NOMO-1 treated with DMSO at 0.1 percent for 48 hours (cell line): ENCODE measurements at regions not wholly inside any gene's neighbourhood (a gene's known extent, or its start where the extent isn't known, plus 50 kb on each side); places are given as distances from the start of the nearest gene placed in this dataset.
"Not testable (repeated sequence)": the region's sequence is repeated elsewhere in the genome, so short reads cannot be mapped to it uniquely, and the experiment has no call there.

Experiments
- DNase-seq: peaks from one replicate; lab custom pipeline; 2025; ENCODE audit not compliant: unreplicated experiment; lab: John Stamatoyannopoulos, UW

DNA sequence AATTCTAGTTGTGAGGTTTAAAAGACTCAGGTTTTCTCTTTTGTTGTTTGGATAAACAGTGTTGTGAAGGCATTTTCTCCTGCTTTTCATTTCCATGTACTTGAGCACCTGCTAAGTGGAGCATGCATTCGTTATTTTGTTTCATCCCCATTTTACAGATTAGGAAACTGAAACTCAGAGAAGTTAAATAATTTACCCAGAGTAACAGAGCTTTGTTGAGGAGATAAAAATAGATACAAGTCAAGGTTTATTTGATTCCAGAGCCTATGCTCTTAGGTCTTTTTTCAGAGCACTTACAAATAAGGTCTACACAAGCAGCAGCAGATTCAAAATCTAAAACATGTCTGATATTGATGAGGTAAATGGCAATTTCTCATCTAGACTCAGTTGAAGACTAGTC, 254.7 kb upstream of the PTBP2 start:
- DNase-seq = no peak

DNA sequence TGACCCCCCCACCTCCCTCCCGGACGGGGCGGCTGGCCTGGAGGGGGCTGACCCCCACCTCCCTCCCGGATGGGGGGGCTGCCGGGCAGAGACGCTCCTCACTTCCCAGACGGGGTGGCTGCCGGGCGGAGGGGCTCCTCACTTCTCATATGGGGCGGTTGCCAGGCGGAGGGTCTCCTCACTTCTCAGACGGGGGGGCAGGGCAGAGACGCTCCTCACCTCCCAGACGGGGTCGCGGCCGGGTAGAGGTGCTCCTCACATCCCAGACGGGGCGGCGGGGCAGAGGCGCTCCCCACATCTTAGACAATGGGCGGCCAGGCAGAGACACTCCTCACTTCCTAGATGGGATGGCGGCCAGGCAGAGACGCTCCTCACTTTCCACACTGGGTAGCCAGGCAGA, 251.9 kb upstream of the PTBP2 start:
- not testable (repeated sequence) for DNase-seq

DNA sequence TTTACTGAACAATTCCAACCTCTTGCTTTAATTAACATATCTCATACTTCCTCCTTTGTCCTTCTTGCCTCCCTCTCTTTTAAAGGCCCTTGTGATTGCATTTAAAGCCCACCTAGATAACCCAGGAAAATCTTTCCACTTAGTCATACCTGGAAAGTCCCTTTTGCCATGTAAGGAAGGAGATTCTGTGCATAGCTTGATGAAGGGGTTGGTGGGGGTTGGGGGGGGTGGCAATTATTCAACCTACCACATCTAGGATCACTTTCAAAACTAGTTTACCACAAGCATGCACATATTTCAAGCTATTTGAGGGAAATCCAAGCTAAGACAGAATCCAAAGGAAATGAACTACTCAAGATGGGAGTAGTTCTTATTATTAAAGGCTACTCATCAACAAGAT, 249.1 kb upstream of the PTBP2 start:
- DNase-seq = no peak

DNA sequence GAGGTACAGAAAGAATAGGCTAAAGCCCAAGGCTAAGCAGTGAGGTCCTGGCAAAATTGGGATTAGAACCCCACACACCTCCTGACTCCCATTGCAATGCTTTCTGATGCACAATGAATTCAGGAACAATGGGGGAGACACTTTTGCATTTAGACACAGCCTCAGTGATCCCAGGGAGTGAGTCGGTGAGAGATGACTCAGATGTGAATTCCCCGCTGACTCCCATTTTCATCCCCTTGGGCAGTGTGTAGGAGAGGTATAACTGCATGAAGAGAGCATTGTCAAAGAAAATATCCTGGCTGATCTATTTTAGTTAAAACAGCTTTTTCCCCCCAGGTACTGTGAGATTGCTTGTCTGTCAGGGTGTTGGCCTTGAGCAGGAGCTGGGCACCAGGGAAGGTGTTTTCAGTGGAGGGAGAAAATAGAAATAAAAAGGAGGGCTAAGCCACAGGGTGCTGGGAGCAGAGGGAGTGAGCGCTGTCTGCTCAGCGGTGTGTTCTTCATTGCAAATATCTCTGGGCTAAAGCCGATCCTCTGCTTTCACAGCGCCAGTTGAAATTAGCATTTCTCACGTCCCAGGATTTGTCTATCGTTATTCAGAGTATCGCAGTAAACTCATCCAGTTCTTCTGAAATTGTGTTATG, 247.7 kb upstream of the PTBP2 start:
- DNase-seq = no peak

DNA sequence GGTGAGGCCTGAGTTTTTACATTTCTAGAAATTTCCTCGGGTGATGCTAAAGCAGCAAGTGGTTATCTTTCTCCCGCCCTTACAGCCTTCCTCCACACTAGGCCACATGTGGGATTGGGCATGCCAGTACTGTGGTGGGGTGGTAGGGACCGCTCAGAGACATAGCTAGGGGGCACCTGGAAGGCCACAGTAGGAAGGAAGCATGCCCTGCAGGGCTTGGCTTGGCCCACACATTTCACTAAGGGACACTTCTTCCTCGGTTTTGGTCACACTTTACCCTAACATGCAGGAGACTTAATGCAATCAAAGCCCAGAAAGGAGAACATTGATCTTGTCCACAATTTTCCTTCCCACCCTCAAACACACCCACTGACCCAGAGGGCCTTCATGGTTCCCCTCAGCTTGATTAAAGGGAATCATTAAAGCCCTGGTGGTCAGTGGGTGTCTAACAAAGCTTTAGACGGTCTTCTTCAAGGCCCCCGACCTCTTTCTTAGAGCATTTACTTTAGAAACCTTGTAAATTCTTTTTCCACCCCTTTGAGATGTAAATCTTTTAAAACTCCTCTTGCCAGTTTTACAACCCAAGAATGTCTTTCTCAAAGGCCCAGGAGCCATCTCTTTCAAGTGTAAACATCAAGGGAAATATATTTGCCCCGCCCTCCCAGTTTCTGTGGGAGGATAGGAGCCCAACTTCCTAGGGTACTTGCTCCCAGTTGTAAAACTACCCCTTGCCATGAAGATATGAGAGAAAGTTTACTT, 246.4 kb upstream of the PTBP2 start:
- DNase-seq = no peak

DNA sequence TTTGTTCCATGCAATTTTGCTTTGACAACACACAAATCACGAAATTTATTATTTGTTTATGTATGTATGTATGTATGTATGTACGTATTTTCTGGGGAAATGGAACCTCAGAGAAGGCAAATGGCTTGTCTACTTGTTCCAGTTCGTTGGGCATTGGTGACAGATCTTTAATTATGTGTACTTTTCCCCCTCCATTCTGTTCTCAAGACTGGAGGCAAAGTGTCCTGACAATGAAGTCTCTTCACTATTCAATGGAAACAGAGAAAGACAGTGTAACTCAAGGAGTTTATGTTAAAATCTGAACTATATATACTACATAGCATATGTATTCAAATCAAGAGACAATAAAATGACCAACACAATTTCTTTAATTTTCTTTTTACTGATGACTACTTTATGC, 245.7 kb upstream of the PTBP2 start:
- DNase-seq = no peak

DNA sequence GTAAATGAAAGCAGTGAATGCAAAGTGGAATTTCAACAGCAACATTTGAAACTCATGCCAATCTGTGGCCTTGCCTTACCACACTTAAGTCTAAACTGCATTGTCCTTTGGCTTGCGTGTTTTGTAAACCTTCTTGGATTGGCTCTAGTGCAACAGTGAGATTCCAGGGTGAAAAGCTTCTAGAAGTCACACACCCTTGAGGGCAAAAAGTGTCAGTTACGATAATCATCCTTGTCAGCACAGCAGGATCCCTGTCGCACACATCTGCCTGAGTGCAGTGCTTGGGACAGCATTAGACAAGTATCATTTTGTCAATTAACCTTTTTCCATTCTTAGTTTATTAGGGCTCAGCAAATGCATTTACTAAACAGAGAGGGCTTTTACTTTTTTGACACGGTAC, 243.4 kb upstream of the PTBP2 start:
- no peak for DNase-seq

DNA sequence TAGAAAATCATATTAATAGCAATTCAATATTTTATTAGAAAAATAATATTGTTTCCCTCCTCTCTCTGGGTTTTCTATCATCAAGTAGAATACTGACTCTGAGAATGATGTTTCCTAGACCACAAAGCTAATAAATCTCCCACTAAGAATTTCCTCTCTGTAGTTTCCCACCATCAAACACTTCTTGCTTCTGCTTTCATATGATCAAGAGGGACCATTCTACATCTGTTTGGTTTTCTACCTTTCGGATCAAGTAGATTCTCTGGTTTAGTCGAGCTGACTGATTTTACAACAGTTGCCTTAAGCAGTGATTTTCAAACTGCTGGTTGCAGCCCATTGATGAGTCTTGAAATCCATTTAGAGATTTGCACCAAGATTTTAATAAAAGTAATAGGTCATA, 240.2 kb upstream of the PTBP2 start:
- DNase-seq = peak; percentile 48

DNA sequence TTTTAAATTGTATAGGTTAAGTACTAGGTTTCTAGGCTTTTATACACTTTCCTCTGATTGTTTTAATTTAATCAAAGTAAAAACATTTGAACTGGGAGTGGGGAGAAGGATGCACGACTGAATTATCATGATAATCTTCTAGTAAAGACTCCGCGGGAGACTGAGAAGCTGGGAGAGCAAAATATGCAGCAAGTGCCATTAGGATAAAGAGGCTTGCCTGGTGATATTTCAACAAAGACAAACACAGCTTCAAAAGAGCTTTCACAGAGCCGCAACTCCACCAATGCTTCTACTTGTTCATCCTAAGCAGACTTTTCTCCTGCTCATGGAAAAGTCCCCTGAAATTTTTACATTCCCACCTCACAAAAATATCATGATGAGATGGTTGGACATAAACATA, 239.0 kb upstream of the PTBP2 start:
- no peak for DNase-seq

DNA sequence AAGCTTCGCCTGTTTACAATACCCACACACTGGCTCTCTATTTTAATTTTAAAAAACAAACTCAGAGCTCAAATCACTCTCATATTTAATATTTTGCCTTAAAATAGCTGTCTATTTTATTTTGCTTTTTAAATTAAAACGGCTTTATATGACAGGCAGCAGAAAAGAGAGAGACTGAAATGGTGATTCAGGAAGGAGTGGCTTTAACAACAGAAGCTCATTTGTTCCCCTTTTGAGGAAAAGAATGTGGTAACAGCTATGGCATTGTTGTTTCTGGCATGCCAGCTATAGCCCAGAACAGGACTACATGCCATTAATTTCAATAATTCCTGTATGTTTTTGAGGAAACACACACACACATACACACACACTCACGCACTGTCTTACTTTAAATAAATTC, 234.2 kb upstream of the PTBP2 start:
- peak; percentile 31 for DNase-seq

DNA sequence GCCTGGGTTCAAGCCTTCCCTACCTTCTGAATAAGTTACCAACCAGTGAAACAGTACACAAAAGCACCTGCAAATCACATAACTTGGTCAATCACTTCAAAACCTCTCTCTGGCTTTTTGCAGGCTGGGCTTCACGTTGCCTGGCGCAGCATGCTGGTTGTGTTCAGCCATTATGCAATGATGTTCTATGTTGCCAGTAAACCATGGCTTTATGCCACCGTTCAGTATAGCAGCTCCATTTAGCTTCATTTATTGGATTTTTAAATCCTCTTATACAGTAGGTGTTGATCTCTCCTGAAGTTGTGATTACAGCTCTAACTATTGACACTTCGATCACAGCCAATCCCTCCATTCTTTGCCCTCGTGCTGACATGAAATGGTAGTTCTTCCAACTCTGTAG, 233.6 kb upstream of the PTBP2 start:
- no peak for DNase-seq

DNA sequence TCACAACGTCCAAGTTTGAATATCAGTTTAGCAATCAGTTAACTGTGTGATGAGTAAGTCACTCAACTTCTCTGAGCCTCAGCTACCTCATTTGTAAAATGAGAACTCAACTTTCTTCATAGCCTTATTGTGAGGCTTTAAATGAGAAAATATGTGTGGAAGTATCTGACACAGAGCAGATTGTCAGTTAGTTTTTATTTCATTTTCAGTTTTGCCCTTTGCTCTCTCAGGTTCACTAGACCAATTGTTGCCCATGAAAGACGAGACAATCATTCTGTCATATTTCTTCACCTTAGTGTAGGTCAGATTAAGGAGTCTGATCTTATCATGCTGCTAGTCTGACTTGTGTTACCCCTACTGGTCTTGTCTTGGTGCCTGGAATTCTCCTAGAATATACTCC, 232.8 kb upstream of the PTBP2 start:
- no peak for DNase-seq

DNA sequence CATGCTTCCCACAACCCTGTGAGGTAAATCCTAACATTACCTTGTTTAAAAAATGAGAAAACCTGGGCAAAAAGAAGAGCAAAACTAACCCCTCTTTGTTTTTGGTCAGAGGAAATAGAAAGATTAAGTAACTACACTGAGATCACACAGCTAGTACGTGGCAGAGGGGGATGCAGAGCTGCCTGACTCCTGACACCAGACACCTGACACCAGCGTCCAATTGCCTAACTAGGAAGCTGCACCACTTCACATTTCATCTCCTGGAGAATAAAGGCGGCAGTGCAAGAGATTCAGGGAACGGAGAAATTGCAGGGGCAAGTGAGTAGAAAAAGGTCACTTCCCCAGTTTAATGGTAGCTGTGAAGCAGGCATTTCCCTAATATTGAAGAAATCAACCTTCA, 229.3 kb upstream of the PTBP2 start:
- DNase-seq = no peak

DNA sequence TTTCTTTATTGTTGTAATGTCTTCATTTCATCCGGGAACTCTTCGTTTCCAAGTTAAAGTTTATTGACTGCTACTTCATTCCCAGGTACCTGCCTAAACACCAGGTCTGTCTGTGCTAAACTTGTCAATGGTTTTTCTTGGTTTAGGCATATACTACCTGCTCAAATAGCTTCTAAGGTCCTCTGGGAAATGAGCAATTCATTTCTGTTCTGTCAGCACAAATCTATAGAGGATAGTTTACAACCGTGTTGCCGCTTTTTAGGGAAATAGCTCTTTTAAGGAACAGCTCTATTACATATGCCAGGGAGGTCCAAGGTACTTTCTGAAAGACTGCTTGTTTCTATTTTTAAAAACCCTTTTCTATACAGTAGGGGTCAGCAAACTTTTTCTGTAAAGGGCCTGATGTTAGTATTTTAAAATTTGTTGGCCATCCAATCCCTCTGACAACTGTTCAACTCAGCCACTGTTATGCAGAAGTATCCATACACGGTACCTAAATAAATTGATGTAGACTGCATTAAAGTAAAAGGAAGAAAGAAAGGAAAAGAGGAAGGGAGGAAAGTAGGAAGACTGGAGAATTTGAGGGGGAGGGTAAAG, 222.7 kb upstream of the PTBP2 start:
- peak; percentile 23 for DNase-seq

DNA sequence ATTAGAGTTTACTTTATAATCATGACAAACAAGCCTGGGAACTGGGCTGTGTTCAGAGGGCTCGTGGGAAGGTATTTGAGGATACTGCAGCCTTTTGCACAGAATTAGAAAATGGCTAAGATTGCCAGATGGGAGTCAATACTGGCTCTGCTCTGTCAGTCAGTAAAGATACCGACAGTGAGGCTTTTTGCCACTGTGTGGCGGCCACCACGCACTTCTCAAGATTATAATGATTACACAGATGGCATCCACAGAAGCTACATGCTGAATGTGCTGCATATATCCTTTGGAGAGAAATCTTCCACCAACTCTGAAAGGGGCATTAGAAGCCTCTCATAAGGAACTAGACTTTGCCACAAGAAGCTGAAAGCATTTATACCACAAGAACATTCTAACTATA, 213.4 kb upstream of the PTBP2 start:
- DNase-seq = no peak

DNA sequence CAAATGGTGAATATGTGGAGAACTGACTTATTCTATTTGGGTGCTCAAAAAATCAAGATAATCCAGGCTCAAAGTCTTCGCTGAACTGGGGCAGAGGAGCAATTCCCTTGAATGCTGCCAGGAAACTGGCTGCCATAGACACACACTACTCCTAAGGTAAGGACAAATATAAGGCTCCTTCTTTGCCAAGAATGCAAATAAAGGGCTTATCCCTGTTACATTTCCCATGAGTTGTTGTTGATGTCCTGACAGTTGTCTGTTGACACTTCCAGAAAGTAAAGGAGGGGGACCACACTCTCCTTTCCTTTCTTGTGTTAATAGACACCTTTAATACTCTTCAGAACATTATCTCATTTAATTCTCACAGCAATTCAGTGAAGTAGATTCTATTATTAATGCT, 212.2 kb upstream of the PTBP2 start:
- DNase-seq = no peak

DNA sequence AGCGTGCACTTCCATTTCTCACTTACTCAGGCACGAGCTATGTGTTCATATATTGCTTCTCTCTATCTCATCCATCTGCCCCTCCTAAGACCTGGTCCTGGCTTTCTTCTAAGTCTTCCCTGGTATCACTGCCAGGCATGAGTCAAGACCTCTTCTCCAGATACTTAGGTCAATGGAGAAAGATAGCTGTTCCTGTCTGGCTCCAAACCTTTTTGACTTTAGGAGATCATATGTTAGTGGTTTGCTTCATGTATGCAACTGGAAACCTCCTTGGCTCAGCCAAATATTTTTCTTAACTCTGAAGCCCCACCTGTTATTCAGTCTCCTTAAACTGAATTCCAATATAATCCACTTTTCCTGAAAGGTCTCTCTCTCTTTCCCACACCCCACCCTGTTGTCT, 211.6 kb upstream of the PTBP2 start:
- DNase-seq = no peak

DNA sequence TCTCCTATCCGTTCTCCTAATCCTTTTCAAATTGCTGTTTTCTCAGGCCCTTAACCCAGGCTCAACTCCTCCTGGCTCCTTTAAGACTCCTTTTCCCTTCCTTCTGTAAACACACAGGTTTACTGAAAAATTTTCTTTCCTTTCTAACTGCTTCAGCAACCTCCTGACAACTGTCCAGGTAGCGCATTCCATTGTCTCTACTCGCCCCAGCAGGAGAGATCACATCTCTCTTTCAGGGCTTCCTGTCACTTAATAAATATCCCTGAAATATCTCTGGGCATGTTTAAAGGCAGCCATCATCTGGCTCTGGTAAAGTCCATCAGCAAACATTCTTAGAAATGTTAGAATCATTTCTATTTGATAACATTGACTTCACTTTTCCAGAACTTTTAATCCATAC, 211.2 kb upstream of the PTBP2 start:
- DNase-seq = no peak

DNA sequence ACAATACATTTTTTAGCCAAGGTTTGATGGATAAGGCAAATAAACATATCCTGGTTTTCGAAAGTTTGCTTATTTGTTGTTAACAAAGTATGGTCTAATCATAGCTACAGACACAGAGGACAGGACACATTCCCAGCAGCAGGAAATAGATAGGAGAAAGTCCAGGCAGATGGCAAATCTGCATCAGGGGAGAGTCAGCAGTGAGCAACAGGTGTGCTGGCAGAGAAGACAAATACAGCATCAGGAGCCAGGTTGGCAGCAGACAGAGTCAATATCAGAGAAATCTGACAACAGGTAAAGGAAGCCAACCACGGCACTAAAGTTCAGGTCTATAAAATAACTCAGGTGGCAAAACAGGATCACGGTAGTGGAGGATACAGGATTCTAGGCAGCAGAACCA, 210.7 kb upstream of the PTBP2 start:
- DNase-seq = no peak

DNA sequence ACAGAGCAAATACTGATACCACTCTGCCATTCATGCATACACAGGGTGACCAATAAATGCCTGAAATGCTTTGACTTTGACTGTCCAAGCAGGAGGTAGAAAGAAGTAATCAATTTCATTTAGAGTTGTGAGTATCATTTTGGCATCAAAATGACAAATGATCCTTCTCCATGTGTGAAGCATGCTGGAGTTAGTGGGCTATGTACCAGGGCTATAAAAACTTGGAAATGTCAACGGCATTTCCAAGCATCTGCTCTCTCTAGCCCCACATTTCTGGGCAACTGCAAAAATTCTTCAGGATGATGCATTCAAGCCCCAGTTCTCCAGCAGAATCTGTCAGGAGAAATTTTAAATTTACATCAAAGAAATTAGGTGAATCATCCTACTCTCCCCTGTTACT, 208.4 kb upstream of the PTBP2 start:
- DNase-seq = no peak

DNA sequence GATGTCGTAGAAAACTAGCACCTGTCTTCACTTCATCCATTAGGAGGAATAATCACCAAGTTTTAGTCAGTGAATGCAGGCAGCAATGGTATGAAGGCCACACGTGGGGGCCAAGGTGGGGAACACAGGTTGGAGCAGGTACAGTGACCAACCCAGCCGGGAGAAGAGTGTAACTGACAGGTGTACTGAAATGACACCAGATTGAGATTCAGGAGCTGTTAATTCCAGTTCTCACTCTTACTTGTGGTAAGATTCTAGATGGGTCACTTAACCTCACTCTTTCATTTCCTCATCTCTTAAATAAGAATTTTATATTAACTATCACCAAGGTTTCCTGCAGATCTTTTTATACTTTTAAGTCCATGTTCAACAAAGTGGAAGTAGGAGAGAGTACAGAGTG, 206.2 kb upstream of the PTBP2 start:
- DNase-seq = peak; percentile 51

DNA sequence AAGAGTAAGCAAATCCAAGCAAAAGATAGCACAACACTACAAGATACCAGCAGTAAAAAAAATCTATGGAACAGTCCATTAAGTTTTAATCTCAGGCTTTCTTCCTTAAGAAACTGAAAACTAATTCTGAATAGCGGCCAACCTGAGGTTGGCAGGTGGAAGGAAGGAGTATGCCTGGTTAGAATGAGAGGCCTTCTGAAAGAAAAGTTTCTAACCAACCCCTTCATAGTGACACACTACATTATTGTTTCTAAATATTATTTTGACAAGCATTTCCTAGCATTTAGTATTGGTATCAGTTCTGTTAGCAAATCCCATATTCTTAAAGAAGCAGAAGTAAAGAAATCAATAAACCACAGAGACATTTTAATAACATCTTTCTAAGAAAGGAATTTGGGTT, 205.7 kb upstream of the PTBP2 start:
- DNase-seq = peak; percentile 54
